ENCODE measurements at regions not wholly inside any gene's neighbourhood (a gene's known extent, or its start where the extent isn't known, plus 50 kb on each side); places are given as distances from the start of the nearest gene placed in this dataset.

DNA sequence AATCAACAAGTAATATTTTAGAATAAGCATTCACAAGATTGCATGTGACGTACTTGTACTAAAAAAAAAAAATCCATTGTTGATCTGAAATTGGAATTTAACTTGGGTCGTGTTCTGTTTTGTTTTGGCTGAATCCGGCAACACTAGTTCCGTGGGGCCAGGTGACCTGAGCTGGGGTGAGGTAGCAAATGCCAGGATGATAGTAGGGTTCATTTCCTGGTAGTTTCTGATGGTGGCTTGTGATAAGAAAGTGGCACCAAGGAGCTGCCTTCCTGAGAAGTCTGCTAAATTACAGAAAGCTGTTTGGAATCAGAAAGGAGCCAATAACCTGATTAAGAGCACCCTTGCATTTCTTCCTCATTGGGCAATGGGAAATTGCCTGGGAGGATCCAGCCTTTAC lies 126.4 kb upstream of the DLX2 start:
- TF ChIP-seq SIN3A (IDR thresholded peaks at IDR 0.05; ENCODE audit: low read depth) (no peak), CEBPB (IDR thresholded peaks at IDR 0.05; ENCODE audit: low read depth) (no peak), RAD21 (IDR thresholded peaks at IDR 0.05; ENCODE audit: low read depth) (no peak), EZH2 (IDR thresholded peaks at IDR 0.05) (no peak), CBX3 (IDR thresholded peaks at IDR 0.05; ENCODE audit: low read depth) (no peak), MAX (IDR thresholded peaks at IDR 0.05) (no peak), POLR2A (IDR thresholded peaks at IDR 0.05; ENCODE audit: borderline replicate concordance, extremely low read depth, insufficient read depth, insufficient read length) (no peak), SRF (IDR thresholded peaks at IDR 0.05; ENCODE audit: low read depth) (no peak), EZH2phosphoT487 (IDR thresholded peaks at IDR 0.05; ENCODE audit: borderline replicate concordance) (no peak), EGR1 (IDR thresholded peaks at IDR 0.05; ENCODE audit: low read depth) (no peak), TCF7L2 (IDR thresholded peaks at IDR 0.05; ENCODE audit: borderline replicate concordance, extremely low read depth, insufficient read depth, insufficient read length) (no peak), POLR2AphosphoS5 (IDR thresholded peaks at IDR 0.05; ENCODE audit: low read depth, low read length) (no peak), ATF3 (IDR thresholded peaks at IDR 0.05) (no peak), JUND (IDR thresholded peaks at IDR 0.05) (no peak), ZFX (IDR thresholded peaks at IDR 0.05) (no peak), CTCF (IDR thresholded peaks at IDR 0.05 in 2 of 3, conservative IDR thresholded peaks at IDR 0.05 in 1 of 3; ENCODE audit: borderline replicate concordance in 1 of 3, insufficient read depth in 1 of 3, low read depth in 2 of 3, low read length in 2 of 3) (no peak), ZNF274 (IDR thresholded peaks at IDR 0.05; ENCODE audit: low read depth, low read length) (no peak), YY1 (IDR thresholded peaks at IDR 0.05; ENCODE audit: extremely low read depth, insufficient replicate concordance, low read depth, low read length) (no peak)
- TF ChIP-seq, protein P1, sequence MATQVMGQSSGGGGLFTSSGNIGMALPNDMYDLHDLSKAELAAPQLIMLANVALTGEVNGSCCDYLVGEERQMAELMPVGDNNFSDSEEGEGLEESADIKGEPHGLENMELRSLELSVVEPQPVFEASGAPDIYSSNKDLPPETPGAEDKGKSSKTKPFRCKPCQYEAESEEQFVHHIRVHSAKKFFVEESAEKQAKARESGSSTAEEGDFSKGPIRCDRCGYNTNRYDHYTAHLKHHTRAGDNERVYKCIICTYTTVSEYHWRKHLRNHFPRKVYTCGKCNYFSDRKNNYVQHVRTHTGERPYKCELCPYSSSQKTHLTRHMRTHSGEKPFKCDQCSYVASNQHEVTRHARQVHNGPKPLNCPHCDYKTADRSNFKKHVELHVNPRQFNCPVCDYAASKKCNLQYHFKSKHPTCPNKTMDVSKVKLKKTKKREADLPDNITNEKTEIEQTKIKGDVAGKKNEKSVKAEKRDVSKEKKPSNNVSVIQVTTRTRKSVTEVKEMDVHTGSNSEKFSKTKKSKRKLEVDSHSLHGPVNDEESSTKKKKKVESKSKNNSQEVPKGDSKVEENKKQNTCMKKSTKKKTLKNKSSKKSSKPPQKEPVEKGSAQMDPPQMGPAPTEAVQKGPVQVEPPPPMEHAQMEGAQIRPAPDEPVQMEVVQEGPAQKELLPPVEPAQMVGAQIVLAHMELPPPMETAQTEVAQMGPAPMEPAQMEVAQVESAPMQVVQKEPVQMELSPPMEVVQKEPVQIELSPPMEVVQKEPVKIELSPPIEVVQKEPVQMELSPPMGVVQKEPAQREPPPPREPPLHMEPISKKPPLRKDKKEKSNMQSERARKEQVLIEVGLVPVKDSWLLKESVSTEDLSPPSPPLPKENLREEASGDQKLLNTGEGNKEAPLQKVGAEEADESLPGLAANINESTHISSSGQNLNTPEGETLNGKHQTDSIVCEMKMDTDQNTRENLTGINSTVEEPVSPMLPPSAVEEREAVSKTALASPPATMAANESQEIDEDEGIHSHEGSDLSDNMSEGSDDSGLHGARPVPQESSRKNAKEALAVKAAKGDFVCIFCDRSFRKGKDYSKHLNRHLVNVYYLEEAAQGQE (IDR thresholded peaks at IDR 0.05; ENCODE audit: low read depth): no peak
- ChIA-PET POLR2A (no interaction called here), CTCF (no interaction called here), RAD21 (ENCODE audit: low non-redundant PET in 1 of 2, low total read pairs in 2 of 2, uncharacterized antibody in 2 of 2, unreplicated experiment in 2 of 2) (no interaction called here)
- Histone ChIP-seq H3K36me3 (ENCODE audit: control insufficient read depth in 1 of 2, insufficient read depth in 2 of 2, low read length in 2 of 2) (no peaks in the 10 kb centered on the region), H3K79me2 (ENCODE audit: insufficient read depth, low read length) (no peaks in the 10 kb centered on the region), H4K20me1 (ENCODE audit: insufficient read depth) (no peaks in the 10 kb centered on the region), H3K9me3 (ENCODE audit: control insufficient read depth in 1 of 2, insufficient read depth in 1 of 2, low read depth in 1 of 2, low read length in 2 of 2) (no peaks in the 10 kb centered on the region), H3K4me3 (replicated peaks in 1 of 2; ENCODE audit: low read depth in 1 of 2, low read length in 2 of 2) (no peak overlapping the region), H3K4me1 (ENCODE audit: control insufficient read depth in 1 of 2, insufficient read depth in 2 of 2, low read length in 2 of 2) (peaks cover 8 to 36% of the 10 kb centered on the region in 2 experiments), H2AFZ (ENCODE audit: low read depth, low read length, poor library complexity, severe bottlenecking) (no peak overlapping the region), H3K27me3 (ENCODE audit: insufficient read depth, low read length) (no peaks in the 10 kb centered on the region), H3K27ac (ENCODE audit: low read depth, low read length) (no peak overlapping the region), H3K9ac (ENCODE audit: low read length) (no peak overlapping the region), H3K4me2 (ENCODE audit: low read length) (no peak overlapping the region), H3K9me2 (ENCODE audit: insufficient read depth) (no peaks in the 10 kb centered on the region)
- intact Hi-C loops (cut with micrococcal nuclease): no loop called here
- DNase-seq (ENCODE audit: low read depth, low spot score): no peak
- no TSS peak for BruUV-seq (replicated peaks)
- ATAC-seq: no peak

All from HCT116 (cell line).